ENCODE measurements at regions not wholly inside any gene's neighbourhood (a gene's known extent, or its start where the extent isn't known, plus 50 kb on each side); places are given as distances from the start of the nearest gene placed in this dataset.

DNA sequence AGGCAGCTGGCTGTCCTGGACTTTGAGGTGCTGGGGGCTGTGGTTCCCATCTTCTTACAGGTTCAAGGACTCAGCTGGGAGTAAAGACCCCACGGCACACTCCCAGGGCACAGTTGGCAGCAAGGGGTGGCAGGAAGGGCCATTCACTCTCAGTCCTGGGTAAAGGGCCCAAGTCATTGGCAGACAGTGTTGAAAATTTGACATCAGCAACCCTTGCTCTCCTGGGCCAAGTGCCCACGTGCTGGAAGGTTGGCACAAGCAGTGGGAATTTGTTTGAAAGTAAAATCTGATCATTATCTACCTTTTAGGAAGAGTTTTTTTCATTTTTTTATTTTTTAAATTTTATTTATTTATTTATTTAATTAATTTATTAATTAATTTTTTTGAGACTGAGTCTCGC is 241.6 kb upstream of the MKI67 start:
- in situ Hi-C loops (cut with MboI; ENCODE audit: low sequenced_read_pairs): no loop called here

DNA sequence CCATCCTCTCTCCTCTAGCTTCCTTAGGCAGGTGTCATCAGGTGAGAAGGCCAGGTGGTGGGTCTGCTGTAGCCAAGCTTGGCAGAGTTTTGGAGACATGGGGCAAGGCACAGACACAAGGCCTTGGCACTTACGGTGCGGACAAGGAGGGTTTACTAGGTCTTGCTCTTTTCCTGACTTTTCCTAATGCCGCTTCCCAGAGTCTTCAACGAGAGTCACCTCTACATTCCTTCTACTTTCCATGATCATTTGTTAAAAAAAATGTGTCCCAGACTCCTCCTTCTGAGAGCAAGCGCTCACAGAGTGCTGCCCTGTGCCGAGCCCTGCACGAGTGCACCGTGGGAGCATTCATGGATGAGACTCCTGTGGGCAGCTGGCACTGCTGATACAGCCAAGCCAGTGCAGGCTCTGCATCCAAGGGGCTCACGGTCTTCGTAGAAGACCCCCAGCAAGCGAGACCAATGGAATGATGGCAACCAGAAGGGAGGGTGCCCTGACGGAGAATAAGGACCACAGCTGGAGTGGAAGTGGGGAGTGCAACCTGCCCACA is 243.0 kb upstream of the MKI67 start:
- in situ Hi-C loops (cut with MboI; ENCODE audit: low sequenced_read_pairs): no loop called here

DNA sequence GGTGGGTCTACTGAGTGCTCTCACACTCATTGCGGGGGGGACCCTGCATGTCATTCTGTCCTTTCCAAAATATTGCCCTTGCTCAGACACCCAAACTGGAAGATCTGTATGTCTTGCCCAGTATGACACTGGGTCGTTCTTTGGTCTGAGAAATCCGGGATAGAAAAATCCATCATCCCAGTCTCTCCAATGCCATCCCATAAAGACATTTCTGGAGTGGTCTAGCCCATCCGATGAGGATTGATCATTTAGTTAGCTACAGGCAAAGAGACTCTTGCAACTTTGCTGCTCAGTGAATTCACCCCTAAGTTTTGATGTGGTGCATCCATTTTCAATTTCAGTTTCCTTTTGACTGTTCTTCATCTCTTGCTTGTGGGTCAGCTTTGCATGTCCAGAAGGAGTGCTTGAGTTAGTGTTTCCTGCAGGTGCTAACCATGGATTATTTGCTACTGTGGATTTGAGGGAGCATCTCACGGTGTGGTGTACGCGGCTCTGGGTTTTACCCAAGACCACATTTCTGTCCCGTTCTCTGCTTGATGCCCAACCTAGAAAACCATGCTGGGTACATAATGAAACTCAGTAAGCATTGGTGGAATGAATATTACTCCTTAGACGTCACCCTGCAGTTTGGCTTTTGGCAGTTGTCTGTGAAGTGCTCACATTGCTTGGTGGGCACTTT is 247.0 kb upstream of the MKI67 start:
- in situ Hi-C loops (cut with MboI; ENCODE audit: low sequenced_read_pairs): no loop called here

DNA sequence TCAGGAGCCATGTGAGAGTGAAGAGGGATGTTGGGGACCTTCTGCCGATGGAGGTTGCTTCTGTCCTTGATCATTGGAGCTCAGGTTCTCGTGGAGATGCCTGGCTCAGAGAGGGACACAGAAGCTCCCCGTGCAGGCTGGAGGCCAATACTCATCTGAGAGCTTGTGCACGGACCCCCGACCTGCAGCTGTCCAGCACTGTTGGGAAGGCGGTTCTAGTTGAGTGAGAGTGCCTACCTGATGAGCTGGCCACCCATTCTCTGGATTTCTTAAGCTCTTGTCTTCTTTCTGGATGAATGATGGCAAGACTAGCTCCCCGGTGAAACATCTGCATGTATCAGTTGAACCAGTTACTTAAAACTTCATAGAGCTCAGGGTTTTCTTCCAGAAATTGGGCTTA is 247.6 kb upstream of the MKI67 start:
- in situ Hi-C loops (cut with MboI; ENCODE audit: low sequenced_read_pairs): no loop called here

DNA sequence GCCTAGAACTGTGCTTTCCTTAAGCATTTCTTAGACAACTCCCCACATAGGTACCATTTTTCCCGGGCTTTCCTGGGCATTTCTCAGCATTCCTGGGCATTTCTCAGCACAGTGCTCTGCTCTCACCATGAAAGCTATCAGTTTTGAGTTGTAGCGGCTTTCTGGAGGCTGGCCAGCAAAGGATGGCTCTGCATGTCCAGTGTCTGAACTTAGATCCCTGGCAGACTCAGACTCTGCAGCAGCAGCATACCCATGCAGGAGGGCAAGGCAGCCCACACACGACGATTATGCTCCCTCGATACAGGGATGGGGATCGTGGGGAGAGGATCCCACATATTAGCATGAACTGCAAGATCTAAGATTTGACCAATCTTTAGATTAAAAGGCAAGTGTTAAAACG is 248.9 kb upstream of the MKI67 start:
- in situ Hi-C loops (cut with MboI; ENCODE audit: low sequenced_read_pairs): no loop called here

DNA sequence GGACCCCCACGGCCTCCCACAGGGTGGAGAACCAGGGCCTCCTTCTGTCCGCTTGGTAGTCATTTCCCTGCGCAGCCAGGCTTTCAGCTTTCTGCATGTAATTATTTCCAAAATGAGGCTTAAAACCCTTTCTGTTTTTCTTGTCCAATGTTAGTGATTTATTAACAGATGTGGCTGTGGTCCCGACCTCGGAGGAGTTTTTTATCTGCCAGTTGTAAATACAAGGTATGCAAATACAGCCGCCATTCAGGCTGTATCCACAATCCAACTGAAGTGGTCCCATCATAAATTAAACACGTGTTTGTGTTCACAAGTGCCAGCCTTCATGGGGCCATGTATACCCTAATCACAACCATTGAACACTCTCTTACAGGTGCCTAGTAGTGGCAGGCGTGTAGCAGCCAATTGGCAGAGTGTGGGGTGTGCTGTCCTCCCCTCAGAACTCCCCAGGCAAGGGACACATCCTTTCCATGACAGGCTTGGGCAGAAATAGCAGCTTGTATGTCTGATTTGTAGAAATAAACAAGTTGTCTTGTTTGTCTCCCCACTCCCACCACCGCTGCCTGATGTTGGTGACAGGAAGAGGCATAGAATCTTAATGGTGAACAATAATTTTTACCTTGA is 251.3 kb upstream of the MKI67 start:
- in situ Hi-C loops (cut with MboI; ENCODE audit: low sequenced_read_pairs): no loop called here

DNA sequence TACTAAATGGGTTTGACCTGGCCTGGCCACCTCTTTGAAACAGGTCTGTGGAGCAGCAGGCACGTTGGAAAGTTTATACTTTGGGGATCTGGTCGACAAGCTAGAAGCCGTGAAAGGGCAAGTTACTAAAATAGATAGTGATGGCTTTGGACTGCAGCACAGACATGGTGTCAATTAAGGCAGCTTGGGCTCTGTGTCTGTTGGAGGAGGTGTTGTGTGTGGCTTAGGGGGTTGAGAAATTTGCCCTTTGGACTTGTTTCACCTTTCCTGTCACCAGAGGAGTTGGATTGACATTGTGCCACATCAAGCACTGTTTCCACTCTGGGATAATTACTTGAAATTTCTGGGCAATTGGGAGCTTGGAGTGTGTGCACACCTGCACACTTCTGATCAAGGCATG is 251.8 kb upstream of the MKI67 start:
- in situ Hi-C loops (cut with MboI; ENCODE audit: low sequenced_read_pairs): no loop called here

DNA sequence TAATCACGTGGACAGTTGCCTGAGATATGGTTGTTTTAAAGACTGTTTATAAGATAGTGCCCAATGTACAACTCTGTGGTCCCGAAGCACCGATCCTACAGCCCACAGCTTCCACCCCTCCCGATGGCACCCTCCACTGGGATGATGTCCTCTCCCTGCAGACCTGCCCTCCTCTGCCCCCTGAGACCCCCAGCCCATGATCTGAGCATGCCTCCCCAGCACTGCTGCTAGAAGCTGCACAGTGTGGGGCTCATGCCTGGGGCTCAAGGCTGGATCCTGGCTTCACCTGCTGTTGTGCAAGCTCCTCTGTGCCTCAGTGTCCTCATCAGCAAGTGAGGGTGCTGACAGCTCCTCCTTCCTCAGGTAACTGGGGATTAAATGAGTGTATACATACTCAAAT is 254.7 kb upstream of the MKI67 start:
- in situ Hi-C loops (cut with MboI; ENCODE audit: low sequenced_read_pairs): no loop called here

DNA sequence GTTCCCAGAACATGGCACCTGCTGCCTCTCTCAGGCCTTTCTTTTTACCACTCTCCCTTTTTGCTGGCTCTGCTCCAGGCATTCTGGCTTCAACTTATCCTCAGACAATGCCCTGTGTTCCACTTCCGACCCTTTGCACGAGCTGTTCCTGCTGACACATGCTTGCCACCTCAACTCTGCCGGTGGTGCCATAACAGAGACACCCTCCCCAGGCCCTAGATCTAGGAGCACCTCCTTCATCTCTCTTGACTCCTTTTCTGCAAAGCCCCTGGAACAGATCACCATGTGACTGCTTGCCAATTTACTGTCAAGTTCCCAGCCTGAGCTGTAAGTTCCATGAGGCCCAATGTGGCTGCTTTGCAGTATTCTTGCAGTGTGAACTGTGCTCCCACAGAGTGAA is 256.0 kb upstream of the MKI67 start:
- in situ Hi-C loops (cut with MboI; ENCODE audit: low sequenced_read_pairs): no loop called here

DNA sequence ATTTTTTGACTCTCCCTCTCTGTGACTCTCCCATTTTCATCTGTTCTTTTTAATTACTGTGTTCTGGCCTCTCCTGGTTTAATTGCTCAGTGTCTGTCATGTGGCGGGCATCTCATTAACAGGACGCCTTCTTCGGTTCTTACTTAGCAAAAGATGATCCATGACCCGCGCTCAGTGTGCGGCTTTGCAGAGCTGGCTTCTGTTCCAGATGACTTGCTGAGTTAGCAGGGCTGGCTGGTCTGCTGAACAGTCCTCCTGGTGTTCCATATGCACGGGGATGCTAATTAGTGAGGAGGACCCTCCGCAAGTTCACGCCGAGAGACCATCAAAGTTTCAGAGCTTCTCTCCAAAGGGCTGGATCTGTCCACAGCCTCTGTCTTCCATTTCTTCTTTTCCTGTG is 258.6 kb upstream of the MKI67 start:
- in situ Hi-C loops (cut with MboI; ENCODE audit: low sequenced_read_pairs): no loop called here

DNA sequence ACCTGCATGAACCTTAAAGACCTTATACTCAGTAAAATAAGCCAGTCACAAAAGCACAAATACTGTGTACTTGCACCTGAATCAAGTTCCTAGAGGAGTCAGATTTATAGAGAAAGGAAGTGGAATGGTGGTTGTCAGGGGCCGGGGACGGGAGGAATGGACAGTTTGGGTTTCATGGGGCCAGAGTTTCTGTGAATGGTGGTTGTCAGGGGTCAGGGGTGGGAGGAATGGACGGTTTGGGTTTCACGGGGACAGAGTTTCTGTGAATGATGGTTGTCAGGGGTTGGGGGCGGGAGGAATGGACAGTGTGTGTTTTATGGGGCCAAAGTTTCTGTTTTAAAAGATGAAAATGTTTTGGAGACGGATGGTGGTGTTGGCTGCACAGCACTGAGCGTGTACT is 260.0 kb upstream of the MKI67 start:
- in situ Hi-C loops (cut with MboI; ENCODE audit: low sequenced_read_pairs): no loop called here

DNA sequence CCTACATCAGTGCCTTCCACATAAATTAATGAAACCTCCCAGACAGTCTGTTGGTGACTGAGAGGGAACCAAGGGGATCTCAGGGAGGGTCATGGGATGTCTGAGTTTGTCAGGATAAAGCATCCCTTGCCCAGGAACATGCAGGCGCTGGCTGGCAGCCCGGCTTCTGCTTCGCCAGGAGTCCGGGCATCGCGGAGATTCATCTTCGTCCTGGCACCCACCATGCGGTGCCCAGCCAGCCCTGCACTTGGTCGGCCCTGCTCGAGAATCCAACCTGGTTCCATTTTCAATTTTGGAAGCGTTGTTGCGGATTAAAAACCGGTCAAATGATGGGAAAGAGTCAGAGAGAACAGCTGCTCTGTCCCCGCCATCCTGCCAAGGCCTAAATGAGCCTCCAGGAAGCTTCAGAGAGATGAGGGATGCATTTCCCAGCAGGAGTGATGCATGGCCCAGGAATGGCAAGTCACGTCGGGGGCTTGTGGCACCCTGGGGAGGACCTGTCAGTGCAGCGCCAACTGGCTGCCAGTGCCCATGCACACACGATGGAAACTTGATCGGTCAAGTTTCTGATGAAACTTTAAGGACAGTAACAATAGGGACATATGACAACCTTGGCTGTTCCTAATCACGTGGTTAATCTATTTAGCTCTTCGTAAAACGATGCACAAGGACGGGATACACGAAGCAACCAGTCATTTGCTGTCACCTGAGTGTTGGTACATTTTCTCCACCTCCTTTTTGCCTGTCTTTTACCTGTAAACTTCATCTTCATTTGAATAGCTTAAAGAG is 260.8 kb upstream of the MKI67 start:
- in situ Hi-C loops (cut with MboI; ENCODE audit: low sequenced_read_pairs): no loop called here

DNA sequence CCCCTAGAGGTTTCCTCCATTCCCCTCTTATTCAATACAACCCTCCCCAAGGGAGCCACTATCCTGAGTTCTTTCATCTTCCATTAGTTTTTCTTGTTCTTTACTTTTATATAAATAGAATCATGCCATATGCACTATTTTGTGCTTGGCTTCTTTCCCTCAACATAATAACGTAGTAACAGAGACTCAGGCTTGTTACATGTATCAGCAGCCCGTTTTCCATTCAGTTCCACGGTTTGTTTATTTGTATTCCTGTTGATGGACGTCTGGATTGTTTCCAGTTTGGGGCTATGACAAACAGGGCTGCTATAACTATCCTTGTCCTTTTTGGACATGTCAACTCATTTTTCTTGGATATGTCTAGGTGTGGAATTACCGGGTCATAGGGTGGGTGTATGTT is 264.4 kb upstream of the MKI67 start:
- in situ Hi-C loops (cut with MboI; ENCODE audit: low sequenced_read_pairs): no loop called here

DNA sequence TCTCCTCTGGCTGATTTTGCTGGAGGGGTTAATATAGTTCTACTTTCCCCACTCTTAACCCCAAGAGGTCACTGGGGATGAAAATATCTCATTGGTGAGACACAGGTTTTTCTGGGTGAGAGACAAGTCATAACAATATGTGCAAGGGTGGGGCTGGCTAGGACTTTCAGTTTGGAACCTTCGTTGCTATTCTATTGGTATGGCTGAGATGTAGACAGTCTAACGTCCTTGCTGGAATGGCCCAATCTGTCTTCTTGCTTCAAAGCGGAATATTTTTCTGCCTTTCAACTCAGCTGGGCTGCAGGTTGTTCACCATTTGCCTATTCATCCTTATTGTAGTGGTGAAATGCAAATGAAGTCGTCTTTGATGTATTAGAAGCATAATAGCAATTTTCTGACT is 267.3 kb upstream of the MKI67 start:
- in situ Hi-C loops (cut with MboI; ENCODE audit: low sequenced_read_pairs): no loop called here

DNA sequence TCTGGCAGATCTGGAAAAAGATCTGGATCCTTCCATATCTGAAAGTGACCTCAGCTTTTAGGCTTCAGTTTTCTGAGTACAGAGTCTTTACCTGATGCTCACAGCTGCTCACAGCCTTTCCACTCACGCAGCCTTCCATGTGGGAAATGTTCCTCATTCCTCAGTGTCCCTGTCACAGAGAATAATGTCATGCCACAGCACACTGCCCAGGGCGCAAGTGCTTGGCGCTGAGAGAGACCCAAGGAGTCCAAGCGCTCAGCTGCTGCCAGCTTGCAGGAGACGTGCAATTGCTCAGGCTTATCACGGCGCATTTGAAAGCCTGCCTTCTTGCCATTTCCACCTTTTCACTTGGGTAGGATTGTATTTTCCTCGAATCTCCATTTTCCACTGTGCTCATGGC is 271.9 kb upstream of the MKI67 start:
- in situ Hi-C loops (cut with MboI; ENCODE audit: low sequenced_read_pairs): no loop called here

DNA sequence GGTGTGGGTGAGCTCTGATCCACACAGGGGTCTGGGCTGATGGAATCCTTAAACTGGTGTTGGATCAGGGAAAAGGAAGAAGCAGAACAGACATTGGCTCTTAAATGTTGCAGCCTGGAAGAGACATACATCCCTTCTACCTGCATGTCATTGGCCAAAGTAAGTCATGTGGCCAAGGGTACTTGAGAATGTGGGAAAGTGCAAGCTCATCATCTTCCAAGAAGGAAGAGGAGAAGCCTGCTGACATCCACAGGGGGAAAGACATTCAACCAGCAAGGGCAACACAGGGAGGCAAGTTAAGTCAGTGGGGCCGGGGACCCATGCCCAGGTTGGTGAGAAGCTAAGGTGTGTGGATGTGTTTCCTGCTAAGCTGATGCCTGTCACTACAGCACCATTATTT is 272.8 kb upstream of the MKI67 start:
- in situ Hi-C loops (cut with MboI; ENCODE audit: low sequenced_read_pairs): no loop called here

DNA sequence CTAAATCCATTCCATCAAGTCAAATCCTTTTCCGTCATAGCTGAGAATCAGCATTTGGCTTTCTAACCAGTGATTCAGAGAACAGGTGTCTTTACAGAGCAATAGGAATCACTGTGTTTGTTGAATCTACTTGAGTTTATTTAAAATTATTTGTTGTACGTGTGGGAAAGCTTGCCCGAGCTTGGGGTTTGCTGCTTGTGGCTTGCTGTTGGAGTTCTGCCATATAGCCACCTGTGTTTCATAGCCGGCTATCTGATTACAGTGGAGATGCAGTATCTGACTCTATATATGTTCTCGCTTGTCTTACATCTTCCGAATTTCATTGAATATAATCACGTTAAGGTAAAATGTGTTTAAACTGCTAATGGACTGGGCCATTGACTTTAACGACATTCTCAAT is 274.3 kb upstream of the MKI67 start:
- in situ Hi-C loops (cut with MboI; ENCODE audit: low sequenced_read_pairs): no loop called here

DNA sequence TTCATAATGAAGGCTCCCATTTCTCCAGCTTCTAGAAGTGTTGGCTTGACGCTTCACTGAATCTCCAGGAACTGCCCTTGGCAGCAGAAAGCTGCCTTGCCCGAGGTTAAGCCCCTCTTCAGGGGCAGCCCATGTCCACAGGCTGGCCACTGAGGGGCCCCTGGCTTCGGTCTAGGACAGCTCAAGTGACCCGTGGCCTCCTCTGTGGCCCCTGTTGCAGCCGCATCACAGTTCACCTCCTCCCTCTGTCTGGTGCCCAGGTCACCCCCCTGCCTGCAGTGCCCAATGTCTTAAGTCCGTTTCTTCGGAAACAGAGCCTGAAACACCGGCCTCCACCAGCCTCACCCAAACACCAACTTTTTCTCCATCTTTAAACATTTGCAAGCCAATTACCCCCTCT is 279.2 kb upstream of the MKI67 start:
- in situ Hi-C loops (cut with MboI; ENCODE audit: low sequenced_read_pairs): no loop called here

DNA sequence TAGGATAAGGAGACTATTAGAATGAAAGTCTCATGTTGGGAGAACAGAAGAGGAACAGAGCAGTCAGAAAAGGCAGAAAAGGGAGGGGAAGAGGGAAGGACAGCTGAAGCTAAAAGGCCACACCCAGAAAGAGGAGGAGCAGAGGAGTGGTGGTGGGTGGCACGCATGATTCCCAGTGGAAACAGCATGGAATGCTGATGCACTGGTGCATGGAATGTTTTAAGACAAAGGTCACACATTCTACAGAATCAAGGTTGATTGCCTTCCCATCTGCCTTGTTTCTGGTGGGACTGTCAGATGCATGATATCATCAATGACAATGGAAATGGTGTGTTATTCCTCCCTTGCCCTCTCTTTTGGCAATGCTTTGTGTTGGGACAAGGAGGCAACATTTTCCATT is 285.4 kb upstream of the MKI67 start:
- in situ Hi-C loops (cut with MboI; ENCODE audit: low sequenced_read_pairs): no loop called here

DNA sequence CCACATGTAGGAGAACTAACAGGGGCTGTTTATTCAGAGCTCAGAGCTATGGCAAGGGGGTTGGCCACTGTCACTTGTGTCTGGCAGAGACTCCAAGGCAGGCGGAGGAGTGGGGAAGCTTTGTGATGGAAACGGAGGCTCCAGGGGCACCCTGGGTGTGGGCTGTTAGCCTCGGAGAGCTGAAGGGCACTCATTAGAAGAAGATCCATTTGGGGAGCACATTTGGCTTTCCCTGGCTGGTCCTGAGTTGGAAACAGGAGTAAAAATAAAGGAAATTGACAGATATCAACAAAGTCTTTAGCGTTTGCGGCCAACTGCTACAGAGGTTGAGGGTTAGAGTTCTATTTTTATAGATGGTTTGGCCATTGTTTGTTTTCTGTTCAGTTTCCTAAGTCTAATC is 288.3 kb upstream of the MKI67 start:
- in situ Hi-C loops (cut with MboI; ENCODE audit: low sequenced_read_pairs): no loop called here

DNA sequence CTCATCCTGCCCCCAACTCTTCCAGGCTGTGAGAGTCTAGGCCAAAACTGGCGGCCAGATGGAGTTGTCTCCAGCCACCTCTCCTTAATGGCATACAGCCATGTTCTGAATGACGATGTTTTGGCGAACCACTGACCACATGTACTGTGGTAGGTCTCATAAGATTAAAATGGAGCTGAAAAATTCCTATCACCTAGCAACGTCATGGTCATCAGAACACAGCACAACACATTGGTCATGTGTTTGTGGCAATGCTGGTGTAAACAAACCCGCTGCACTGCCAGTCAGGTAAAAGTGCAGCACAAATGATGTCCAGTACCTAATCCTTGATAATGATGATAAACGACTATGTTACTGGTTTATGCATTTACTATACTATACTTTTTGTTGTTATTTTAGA is 290.0 kb upstream of the MKI67 start:
- in situ Hi-C loops (cut with MboI; ENCODE audit: low sequenced_read_pairs): no loop called here

DNA sequence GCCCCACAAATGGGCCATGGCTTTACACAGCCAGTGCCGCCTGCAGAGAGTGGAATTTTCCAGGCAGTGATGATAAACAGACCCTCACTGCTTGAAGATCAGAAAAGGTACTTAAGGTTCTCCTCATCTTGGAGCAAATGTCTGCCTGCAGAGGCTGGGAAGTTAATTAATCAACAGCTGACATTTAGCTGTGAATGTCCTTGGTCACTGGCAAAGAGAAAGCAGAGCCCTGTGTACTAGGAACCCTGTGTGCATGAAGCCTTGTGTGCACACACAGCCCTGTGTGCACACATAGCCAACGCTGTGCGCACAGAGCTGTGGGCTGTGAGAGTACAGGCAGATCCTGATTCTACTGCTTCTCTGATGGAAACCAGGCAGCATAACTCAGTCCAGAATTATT is 291.6 kb upstream of the MKI67 start:
- in situ Hi-C loops (cut with MboI; ENCODE audit: low sequenced_read_pairs): no loop called here
